Ascending aorta (tissue), 2 donors: ENCODE measurements at regions not wholly inside any gene's neighbourhood (a gene's known extent, or its start where the extent isn't known, plus 50 kb on each side); places are given as distances from the start of the nearest gene placed in this dataset.

ENCODE experiments used
- DNase-seq, 2 donors: peaks; one replicate each; pipeline ENCODE4 v3.0.0-alpha.2; 2019; ENCODE audit warnings: low spot score in 2 of 2
- H3K27ac ChIP-seq, 2 donors: fragments of 200-600 bp; sonication (generic); one replicate each; pipeline ENCODE4 v1.5.1; 2016 to 2017; ENCODE audit warnings: mild to moderate bottlenecking in 1 of 2
- H3K27me3 ChIP-seq: fragments of 200-600 bp; sonication (generic); one replicate; pipeline ENCODE4 v1.5.1; 2017
- H3K36me3 ChIP-seq, 2 donors: fragments of 200-600 bp; sonication (generic); one replicate each; pipeline ENCODE4 v1.5.1; 2016
- H3K4me1 ChIP-seq, 2 donors: fragments of 200-600 bp; sonication (generic); one replicate each; pipeline ENCODE4 v1.5.1; 2016 to 2017; ENCODE audit warnings: mild to moderate bottlenecking in 1 of 2
- H3K4me3 ChIP-seq, 2 donors: fragments of 200-600 bp; sonication (generic); one replicate each; pipeline ENCODE4 v1.5.1; 2016 to 2017; ENCODE audit warnings: mild to moderate bottlenecking in 1 of 2
- H3K9me3 ChIP-seq, 2 donors: fragments of 200-600 bp; sonication (generic); one replicate each; pipeline ENCODE4 v1.5.1; 2016
- CTCF ChIP-seq, 3 experiments: fragments of 200-600 bp in 2 of 3; fragments of 450-650 bp in 1 of 3; sonication (generic) in 2 of 3; IDR thresholded peaks; one replicate each; pipeline ENCODE4 v1.5.1; 2016 to 2019; ENCODE audit warnings: antibody characterized with exemption in 3 of 3, mild to moderate bottlenecking in 1 of 3, moderate library complexity in 1 of 3
- intact Hi-C: fragments of 100-400 bp; cut with DNase I; formaldehyde crosslinking; loops from one replicate; pipeline ENCODE4 v1.15.1; 2023

GRCh38 chr2:146455325-146455724, 1389.5 kb upstream of the ACVR2A start:
- TF ChIP-seq CTCF (IDR thresholded peaks at IDR 0.05): no peak
- intact Hi-C loops: no loop called here
- no peaks in the 10 kb centered on the region for H3K36me3 ChIP-seq
- no peak overlapping the region for H3K4me3 ChIP-seq
- no peaks in the 10 kb centered on the region for H3K27me3 ChIP-seq
- no peak for DNase-seq
- H3K4me1 ChIP-seq: no peaks in the 10 kb centered on the region
- H3K9me3 ChIP-seq: peaks cover 0 to 1% of the 10 kb centered on the region in 2 donors
- no peak overlapping the region for H3K27ac ChIP-seq

- no peak overlapping the region for H3K4me3 ChIP-seq
- intact Hi-C loops: no loop called here
- DNase-seq: no peak
- H3K9me3 ChIP-seq: no peaks in the 10 kb centered on the region
- H3K27me3 ChIP-seq: no peaks in the 10 kb centered on the region
- no peak overlapping the region for H3K27ac ChIP-seq
- no peaks in the 10 kb centered on the region for H3K36me3 ChIP-seq
- no peaks in the 10 kb centered on the region for H3K4me1 ChIP-seq
- no peak for TF ChIP-seq CTCF (IDR thresholded peaks at IDR 0.05)
Measured at GRCh38 chr2:146451972-146452371, 1392.9 kb upstream of the ACVR2A start.

GRCh38 chr2:146450131-146450530, 1394.7 kb upstream of the ACVR2A start:
- DNase-seq: no peak
- Histone ChIP-seq H3K27ac (no peak overlapping the region), H3K36me3 (no peaks in the 10 kb centered on the region), H3K4me3 (no peak overlapping the region), H3K9me3 (no peaks in the 10 kb centered on the region), H3K27me3 (no peaks in the 10 kb centered on the region), H3K4me1 (no peaks in the 10 kb centered on the region)
- intact Hi-C loops: no loop called here
- TF ChIP-seq CTCF (IDR thresholded peaks at IDR 0.05): no peak

- H3K9me3 ChIP-seq: no peaks in the 10 kb centered on the region
- no peak for DNase-seq
- TF ChIP-seq CTCF (IDR thresholded peaks at IDR 0.05): no peak
- H3K4me3 ChIP-seq: no peak overlapping the region
- intact Hi-C loops: no loop called here
- no peaks in the 10 kb centered on the region for H3K36me3 ChIP-seq
- H3K27ac ChIP-seq: no peak overlapping the region
- H3K4me1 ChIP-seq: no peaks in the 10 kb centered on the region
- H3K27me3 ChIP-seq: no peaks in the 10 kb centered on the region
Measured at GRCh38 chr2:146444987-146445386, 1399.8 kb upstream of the ACVR2A start.

GRCh38 chr2:146444085-146444484, 1400.7 kb upstream of the ACVR2A start:
- intact Hi-C loops: no loop called here
- no peak overlapping the region for H3K4me3 ChIP-seq
- H3K9me3 ChIP-seq: no peaks in the 10 kb centered on the region
- H3K4me1 ChIP-seq: no peaks in the 10 kb centered on the region
- DNase-seq: no peak
- TF ChIP-seq CTCF (IDR thresholded peaks at IDR 0.05): no peak
- H3K27me3 ChIP-seq: no peaks in the 10 kb centered on the region
- H3K36me3 ChIP-seq: no peaks in the 10 kb centered on the region
- no peak overlapping the region for H3K27ac ChIP-seq

GRCh38 chr2:146438246-146438645, 1406.6 kb upstream of the ACVR2A start:
- TF ChIP-seq CTCF (IDR thresholded peaks at IDR 0.05): no peak
- Histone ChIP-seq H3K4me1 (no peaks in the 10 kb centered on the region), H3K36me3 (no peaks in the 10 kb centered on the region), H3K4me3 (no peak overlapping the region), H3K9me3 (no peaks in the 10 kb centered on the region), H3K27ac (no peak overlapping the region), H3K27me3 (no peaks in the 10 kb centered on the region)
- intact Hi-C loops: no loop called here
- no peak for DNase-seq
